OCI-LY1 (cell line): ENCODE measurements at regions not wholly inside any gene's neighbourhood (a gene's known extent, or its start where the extent isn't known, plus 50 kb on each side); places are given as distances from the start of the nearest gene placed in this dataset.

Experiments used
- H2AFZ ChIP-seq: fragments of 200-600 bp; sonication (generic), shearing (Covaris generic); 2 replicates; pipeline ENCODE4 v1.6.0; 2014; ENCODE audit warnings: antibody characterized with exemption, mild to moderate bottlenecking, low read length
- H3F3A ChIP-seq: fragments of 200-600 bp; sonication (generic), shearing (Covaris generic); 2 replicates; pipeline ENCODE4 v1.6.0; 2014; ENCODE audit warnings: mild to moderate bottlenecking, antibody characterized with exemption, low read length, moderate library complexity; ENCODE audit not compliant: insufficient read depth
- H3K27ac ChIP-seq: fragments of 200-600 bp; sonication (generic); 2 replicates; pipeline ENCODE4 v1.5.1; 2014; ENCODE audit warnings: low read length, mixed run types, mild to moderate bottlenecking, low read depth; ENCODE audit not compliant: poor library complexity, severe bottlenecking
- H3K27me3 ChIP-seq: fragments of 200-600 bp; sonication (generic); 2 replicates; pipeline ENCODE4 v1.6.0; 2014; ENCODE audit warnings: antibody characterized with exemption, mild to moderate bottlenecking, low read length, moderate library complexity; ENCODE audit not compliant: insufficient read depth
- H3K36me3 ChIP-seq: fragments of 200-600 bp; sonication (generic); 2 replicates; pipeline ENCODE4 v1.6.1; 2014; ENCODE audit warnings: mild to moderate bottlenecking, antibody characterized with exemption, low read length, moderate library complexity, mixed read lengths; ENCODE audit not compliant: insufficient read depth
- H3K4me1 ChIP-seq: fragments of 200-600 bp; sonication (generic); 2 replicates; pipeline ENCODE4 v1.5.1; 2014; ENCODE audit warnings: mild to moderate bottlenecking, low read length, moderate library complexity; ENCODE audit not compliant: insufficient read depth, severe bottlenecking
- H3K4me2 ChIP-seq: fragments of 200-600 bp; sonication (generic), shearing (Covaris generic); 2 replicates; pipeline ENCODE4 v1.6.1; 2014; ENCODE audit warnings: low read length
- H3K4me3 ChIP-seq: fragments of 200-600 bp; sonication (generic); 2 replicates; pipeline ENCODE4 v1.5.1; 2014; ENCODE audit warnings: low read length, low read depth, mild to moderate bottlenecking, mixed read lengths; ENCODE audit not compliant: poor library complexity, severe bottlenecking
- H3K79me2 ChIP-seq: fragments of 200-600 bp; shearing (Covaris generic); 2 replicates; pipeline ENCODE4 v1.6.1; 2016; ENCODE audit warnings: mixed run types, low read length, mixed read lengths; ENCODE audit not compliant: insufficient read depth
- H3K9ac ChIP-seq: fragments of 200-600 bp; sonication (generic), shearing (Covaris generic); 2 replicates; pipeline ENCODE4 v1.6.1; 2014; ENCODE audit warnings: mild to moderate bottlenecking, low read length, mixed read lengths
- H3K9me2 ChIP-seq: fragments of 200-600 bp; sonication (generic), shearing (Covaris generic); 2 replicates; pipeline ENCODE4 v1.6.1; 2014; ENCODE audit warnings: low read depth, mild to moderate bottlenecking, low read length, mixed read lengths
- H3K9me3 ChIP-seq: fragments of 200-600 bp; shearing (Covaris generic); 2 replicates; pipeline ENCODE4 v1.6.1; 2014; ENCODE audit warnings: low read length, mixed read lengths
- H4K20me1 ChIP-seq: fragments of 200-600 bp; sonication (generic), shearing (Covaris generic); 2 replicates; pipeline ENCODE4 v1.6.0; 2016; ENCODE audit warnings: mild to moderate bottlenecking, low read length; ENCODE audit not compliant: insufficient read depth
- CTCF ChIP-seq: fragments of 200-600 bp; sonication (generic), shearing (Covaris generic); IDR thresholded peaks from 2 replicates; pipeline ENCODE4 v1.5.1; 2017; ENCODE audit warnings: mild to moderate bottlenecking, antibody characterized with exemption, low read length, moderate library complexity, mixed read lengths
- EZH2 ChIP-seq: fragments of 200-600 bp; sonication (generic), shearing (Covaris generic); IDR thresholded peaks from 2 replicates; pipeline ENCODE4 v1.8.0; 2017; ENCODE audit warnings: borderline replicate concordance, mixed run types, mild to moderate bottlenecking, antibody characterized with exemption, low read length, moderate library complexity, mixed read lengths

- no peaks in the 10 kb centered on the region for H3K36me3 ChIP-seq
- no peaks in the 10 kb centered on the region for H3F3A ChIP-seq
- H3K27ac ChIP-seq: no peak overlapping the region
- H4K20me1 ChIP-seq: no peaks in the 10 kb centered on the region
- no peak overlapping the region for H3K4me3 ChIP-seq
- no peaks in the 10 kb centered on the region for H3K79me2 ChIP-seq
- H3K9me2 ChIP-seq: no peaks in the 10 kb centered on the region
- H2AFZ ChIP-seq: no peak overlapping the region
- H3K9me3 ChIP-seq: peaks cover 4% of the 10 kb centered on the region; the same call in 1 of the 2 replicates
- H3K4me1 ChIP-seq: peaks cover 5% of the 10 kb centered on the region
- no peak overlapping the region for H3K4me2 ChIP-seq
- TF ChIP-seq EZH2: no peak
- TF ChIP-seq CTCF: no peak
- H3K9ac ChIP-seq: no peak overlapping the region
- no peaks in the 10 kb centered on the region for H3K27me3 ChIP-seq
These were observed 185.0 kb downstream of the ZNF608 start for GRCh38 chr5:124561451-124561850.

- TF ChIP-seq CTCF: no peak
- TF ChIP-seq EZH2: no peak
- Histone ChIP-seq H3K4me2 (no peak overlapping the region), H3K4me3 (no peak overlapping the region)
These were observed 186.1 kb downstream of the ZNF608 start for GRCh38 chr5:124560370-124560769.

GRCh38 chr5:124557761-124558160 is 188.7 kb downstream of the ZNF608 start:
- Histone ChIP-seq H3K79me2 (no peaks in the 10 kb centered on the region), H3K9me3 (peaks cover 4% of the 10 kb centered on the region; the same call in 1 of the 2 replicates), H3K36me3 (no peaks in the 10 kb centered on the region), H3F3A (no peaks in the 10 kb centered on the region), H3K27ac (no peak overlapping the region), H4K20me1 (no peaks in the 10 kb centered on the region), H2AFZ (no peak overlapping the region), H3K4me2 (no peak overlapping the region), H3K9me2 (no peaks in the 10 kb centered on the region), H3K4me3 (no peak overlapping the region), H3K9ac (no peak overlapping the region), H3K4me1 (peaks cover 5% of the 10 kb centered on the region), H3K27me3 (no peaks in the 10 kb centered on the region)
- TF ChIP-seq EZH2: no peak
- TF ChIP-seq CTCF: no peak

More at GRCh38 chr5:124560370-124560769, 186.1 kb downstream of the ZNF608 start:
- peaks cover 4% of the 10 kb centered on the region; the same call in 1 of the 2 replicates for H3K9me3 ChIP-seq
- no peak overlapping the region for H2AFZ ChIP-seq
- no peaks in the 10 kb centered on the region for H3K79me2 ChIP-seq
- H3F3A ChIP-seq: no peaks in the 10 kb centered on the region
- H3K27ac ChIP-seq: no peak overlapping the region
- no peak overlapping the region for H3K9ac ChIP-seq
- H3K4me1 ChIP-seq: peaks cover 5% of the 10 kb centered on the region
- H3K27me3 ChIP-seq: no peaks in the 10 kb centered on the region
- H3K9me2 ChIP-seq: no peaks in the 10 kb centered on the region
- no peaks in the 10 kb centered on the region for H4K20me1 ChIP-seq
- no peaks in the 10 kb centered on the region for H3K36me3 ChIP-seq
